ENCODE measurements at regions not wholly inside any gene's neighbourhood (a gene's known extent, or its start where the extent isn't known, plus 50 kb on each side); places are given as distances from the start of the nearest gene placed in this dataset.

- H3K27me3 Mint-ChIP-seq (ENCODE audit: low read depth) = no peaks in the 10 kb centered on the region
- H3K36me3 Mint-ChIP-seq = no peaks in the 10 kb centered on the region
- H3K9me3 Mint-ChIP-seq = no peaks in the 10 kb centered on the region
- H3K4me1 Mint-ChIP-seq = no peaks in the 10 kb centered on the region
- no peak for TF ChIP-seq CTCF (IDR thresholded peaks at IDR 0.05; ENCODE audit: unreplicated experiment)
- no peak for DNase-seq (ENCODE audit: low spot score in 2 of 2, unreplicated experiment in 2 of 2)
- no peak overlapping the region for H3K4me3 Mint-ChIP-seq
- H3K27ac Mint-ChIP-seq = no peak overlapping the region
Measured at GRCh38 chr4:184312126-184312525, 94.5 kb upstream of the ENPP6 start.

GRCh38 chr4:184310881-184311709 lies 93.4 kb upstream of the ENPP6 start:
- H3K27me3 Mint-ChIP-seq (ENCODE audit: low read depth) = no peaks in the 10 kb centered on the region
- no peak for DNase-seq (ENCODE audit: low spot score in 2 of 2, unreplicated experiment in 2 of 2)
- no peak overlapping the region for H3K27ac Mint-ChIP-seq

GRCh38 chr4:184310171-184310567 lies 92.5 kb upstream of the ENPP6 start:
- Mint-ChIP-seq H3K27me3 (ENCODE audit: low read depth) (no peaks in the 10 kb centered on the region), H3K27ac (no peak overlapping the region), H3K4me1 (no peaks in the 10 kb centered on the region), H3K36me3 (no peaks in the 10 kb centered on the region), H3K9me3 (no peaks in the 10 kb centered on the region), H3K4me3 (no peak overlapping the region)
- no peak for DNase-seq (ENCODE audit: low spot score in 2 of 2, unreplicated experiment in 2 of 2)
- TF ChIP-seq CTCF (IDR thresholded peaks at IDR 0.05; ENCODE audit: unreplicated experiment) = no peak

More at GRCh38 chr4:184310881-184311709, 93.4 kb upstream of the ENPP6 start:
- TF ChIP-seq CTCF (IDR thresholded peaks at IDR 0.05; ENCODE audit: unreplicated experiment) = no peak
- Mint-ChIP-seq H3K9me3 (no peaks in the 10 kb centered on the region), H3K4me1 (no peaks in the 10 kb centered on the region), H3K4me3 (no peak overlapping the region), H3K36me3 (no peaks in the 10 kb centered on the region)

GRCh38 chr4:184309241-184310170 lies 91.8 kb upstream of the ENPP6 start:
- Mint-ChIP-seq H3K9me3 (peaks cover 4% of the 10 kb centered on the region), H3K4me1 (no peaks in the 10 kb centered on the region), H3K27me3 (ENCODE audit: low read depth) (no peaks in the 10 kb centered on the region), H3K27ac (no peak overlapping the region), H3K36me3 (no peaks in the 10 kb centered on the region), H3K4me3 (no peak overlapping the region)
- DNase-seq (ENCODE audit: low spot score in 2 of 2, unreplicated experiment in 2 of 2) = no peak
- no peak for TF ChIP-seq CTCF (IDR thresholded peaks at IDR 0.05; ENCODE audit: unreplicated experiment)

- no peak overlapping the region for H3K27ac Mint-ChIP-seq
- H3K4me1 Mint-ChIP-seq = no peaks in the 10 kb centered on the region
- peaks cover 15% of the 10 kb centered on the region for H3K9me3 Mint-ChIP-seq
- DNase-seq (ENCODE audit: low spot score in 2 of 2, unreplicated experiment in 2 of 2) = no peak
- H3K27me3 Mint-ChIP-seq (ENCODE audit: low read depth) = no peaks in the 10 kb centered on the region
- TF ChIP-seq CTCF (IDR thresholded peaks at IDR 0.05; ENCODE audit: unreplicated experiment) = no peak
- H3K4me3 Mint-ChIP-seq = no peak overlapping the region
- no peaks in the 10 kb centered on the region for H3K36me3 Mint-ChIP-seq
Measured at GRCh38 chr4:184306949-184307348, 89.3 kb upstream of the ENPP6 start.
